Endothelial cell of umbilical vein (primary cell): ENCODE measurements at regions not wholly inside any gene's neighbourhood (a gene's known extent, or its start where the extent isn't known, plus 50 kb on each side); places are given as distances from the start of the nearest gene placed in this dataset.

Experiments
- BruUV-seq: library from RNA; stranded (reverse); fragments of 400-500 nt; replicated peaks from 2 replicates; lab custom pipeline; 2021; lab: Mats Ljungman, UMichigan
- CTCF ChIA-PET: fragments of 300-600, 350-600 bp; sonication (Branson Sonifier 250); formaldehyde crosslinking; loops from one replicate; lab custom pipeline; 2021; ENCODE audit warnings: antibody characterized with exemption, inconsistent platforms; lab: Charles Lee
- POLR2A ChIA-PET: fragments of 300-600, 350-600 bp; sonication (Branson Sonifier 250); formaldehyde crosslinking; loops from one replicate; lab custom pipeline; 2021; ENCODE audit warnings: antibody characterized with exemption, inconsistent platforms; lab: Charles Lee
- DNase-seq: peaks from one replicate; pipeline ENCODE4 v3.0.0-alpha.2; 2011; ENCODE audit warnings: low read depth, low spot score
- FAIRE-seq: peaks from 2 replicates; lab custom pipeline; 2011; peaks lifted over from hg19 to GRCh38; lab: Jason Lieb, UNC
- H2AFZ ChIP-seq: 2 replicates; pipeline ENCODE4 v1.6.0; 2012; ENCODE audit warnings: low read depth, low read length, control low read depth, inconsistent platforms
- H3K27ac ChIP-seq: 2 replicates; pipeline ENCODE4 v1.5.1; 2011; ENCODE audit warnings: low read depth, mild to moderate bottlenecking, control low read depth, low read length, moderate library complexity; ENCODE audit not compliant: insufficient read depth
- H3K27me3 ChIP-seq, 2 experiments: 2 replicates each; pipeline versions ENCODE4 v1.6.0 to v1.6.1; 2011; ENCODE audit warnings: low read length in 2 of 2, mixed read lengths in 1 of 2; ENCODE audit not compliant: control insufficient read depth in 2 of 2, insufficient read depth in 2 of 2
- H3K36me3 ChIP-seq, 2 experiments: 2 replicates in 1 of 2; 3 replicates in 1 of 2; pipeline ENCODE4 v1.5.1; 2011; ENCODE audit warnings: low read length in 2 of 2, mild to moderate bottlenecking in 1 of 2, moderate library complexity in 1 of 2; ENCODE audit not compliant: control insufficient read depth in 2 of 2, insufficient read depth in 2 of 2; ENCODE audit errors: extremely low read depth in 1 of 2
- H3K4me1 ChIP-seq: 3 replicates; pipeline ENCODE4 v1.5.1; 2011; ENCODE audit warnings: mild to moderate bottlenecking, low read length; ENCODE audit not compliant: control insufficient read depth, insufficient read depth; ENCODE audit errors: extremely low read depth
- H3K4me2 ChIP-seq: 2 replicates; pipeline ENCODE4 v1.6.1; 2011; ENCODE audit warnings: low read length, control low read depth, mixed read lengths; ENCODE audit not compliant: insufficient read depth
- H3K4me3 ChIP-seq, 3 experiments: fragments of 200-600 bp in 1 of 3; sonication (generic), shearing (Covaris generic) in 1 of 3; replicated peaks in 1 of 3; 2 replicates each; pipeline ENCODE4 v1.5.1; 2011 to 2016; ENCODE audit warnings: control low read depth in 3 of 3, low read length in 3 of 3, mild to moderate bottlenecking in 2 of 3, inconsistent platforms in 1 of 3, low read depth in 1 of 3, moderate library complexity in 1 of 3; ENCODE audit not compliant: insufficient read depth in 1 of 3
- H3K79me2 ChIP-seq: 2 replicates; pipeline ENCODE4 v1.6.0; 2012; ENCODE audit warnings: low read length, inconsistent platforms; ENCODE audit not compliant: control insufficient read depth, insufficient read depth
- H3K9ac ChIP-seq: replicated peaks from 2 replicates; pipeline ENCODE3; 2011; ENCODE audit warnings: low read length, control low read depth; ENCODE audit not compliant: insufficient read depth; ENCODE audit errors: extremely low read depth
- H3K9me1 ChIP-seq: replicated peaks from 3 replicates; pipeline ENCODE4 v1.6.0; 2011; ENCODE audit warnings: mild to moderate bottlenecking, low read length; ENCODE audit not compliant: control insufficient read depth, insufficient read depth; ENCODE audit errors: extremely low read depth
- H3K9me3 ChIP-seq: replicated peaks from 2 replicates; pipeline ENCODE4 v1.5.1; 2012; ENCODE audit warnings: low read length, inconsistent platforms; ENCODE audit not compliant: control insufficient read depth, insufficient read depth
- H4K20me1 ChIP-seq: replicated peaks from 2 replicates; pipeline ENCODE3; 2011; ENCODE audit warnings: mild to moderate bottlenecking, low read length; ENCODE audit not compliant: control insufficient read depth, insufficient read depth; ENCODE audit errors: extremely low read depth
- CTCF ChIP-seq, 2 donors: IDR thresholded peaks; 1 replicate in 1 of 2; 2 replicates in 1 of 2; pipeline ENCODE4 v1.5.1; 2011; ENCODE audit warnings: low read length in 2 of 2, mild to moderate bottlenecking in 2 of 2, moderate library complexity in 2 of 2, control low read depth in 1 of 2, inconsistent platforms in 1 of 2, low read depth in 1 of 2; ENCODE audit not compliant: insufficient read depth in 1 of 2; ENCODE audit errors: extremely low read depth in 1 of 2
- FOS ChIP-seq: IDR thresholded peaks from 2 replicates; pipeline ENCODE4 v1.6.1; 2011; ENCODE audit warnings: mild to moderate bottlenecking, low read length, moderate library complexity, borderline replicate concordance; ENCODE audit not compliant: insufficient read depth
- GATA2 ChIP-seq: IDR thresholded peaks from 2 replicates; pipeline ENCODE4 v1.7.0; 2011; ENCODE audit warnings: low read depth, mild to moderate bottlenecking, moderate library complexity, mixed read lengths, low read length; ENCODE audit not compliant: insufficient read length, insufficient read depth
- JUN ChIP-seq: IDR thresholded peaks from 2 replicates; pipeline ENCODE4 v1.6.1; 2011; ENCODE audit warnings: borderline replicate concordance, low read depth; ENCODE audit not compliant: insufficient read length, insufficient read depth
- MAX ChIP-seq: IDR thresholded peaks from 2 replicates; pipeline ENCODE4 v1.6.1; 2011; ENCODE audit not compliant: insufficient read depth, insufficient read length
- MYC ChIP-seq: IDR thresholded peaks from one replicate; pipeline ENCODE4 v1.6.1; 2011; ENCODE audit warnings: mild to moderate bottlenecking, low read depth, low read length
- POLR2A ChIP-seq: IDR thresholded peaks from 2 replicates; pipeline ENCODE4 v1.6.1; 2012; ENCODE audit warnings: low read depth, mild to moderate bottlenecking, control low read depth, low read length
- POLR2AphosphoS5 ChIP-seq: IDR thresholded peaks from 2 replicates; pipeline ENCODE4 v1.6.1; 2012; ENCODE audit warnings: low read depth, mild to moderate bottlenecking, control low read depth, low read length, moderate library complexity; ENCODE audit not compliant: insufficient read depth
- dilution Hi-C: fragments of 300-500 bp; cut with MboI; formaldehyde crosslinking; loops from one replicate; pipeline ENCODE4 v1.15.0; 2019; ENCODE audit warnings: low sequenced_read_pairs; ENCODE audit not compliant: extremely low pct_ligation_motif_present
- intact Hi-C: fragments of 100-400 bp; cut with micrococcal nuclease; formaldehyde crosslinking; loops from one replicate; pipeline ENCODE4 v1.10.0; 2022

- dilution Hi-C loops: no loop called here
- Histone ChIP-seq H2AFZ (no peak overlapping the region), H3K9me1 (no peaks in the 10 kb centered on the region), H3K4me3 (no peak overlapping the region), H3K9me3 (no peaks in the 10 kb centered on the region), H4K20me1 (no peaks in the 10 kb centered on the region), H3K79me2 (no peaks in the 10 kb centered on the region), H3K27me3 (no peaks in the 10 kb centered on the region), H3K36me3 (no peaks in the 10 kb centered on the region), H3K9ac (no peak overlapping the region), H3K4me2 (no peak overlapping the region), H3K27ac (no peak overlapping the region), H3K4me1 (no peaks in the 10 kb centered on the region)
- BruUV-seq: no TSS peak
- FAIRE-seq (no peak), DNase-seq (no peak)
- TF ChIP-seq GATA2 (no peak), CTCF (IDR thresholded peaks at IDR 0.05; ENCODE audit: extremely low read depth in 1 of 2, insufficient read depth in 1 of 2, low read depth in 1 of 2, low read length in 2 of 2) (no peak), FOS (no peak), POLR2A (no peak), MAX (no peak), POLR2AphosphoS5 (no peak), MYC (no peak), JUN (no peak)
- ChIA-PET POLR2A (no interaction called here), CTCF (no interaction called here)
- intact Hi-C loops: no loop called here
These were observed 127.3 kb upstream of the PIEZO2 start for GRCh38 chr18:11276678-11277077.
